GM23338 (cell line): ENCODE measurements at regions not wholly inside any gene's neighbourhood (a gene's known extent, or its start where the extent isn't known, plus 50 kb on each side); places are given as distances from the start of the nearest gene placed in this dataset.

Source experiments
- EZH2 ChIP-seq: fragments of 200-600 bp; sonication (generic); IDR thresholded peaks from one replicate; pipeline ENCODE4 v1.8.0; 2017; ENCODE audit warnings: antibody characterized with exemption, mild to moderate bottlenecking, low read depth; ENCODE audit not compliant: unreplicated experiment
- EZH2phosphoT487 ChIP-seq: fragments of 200-600 bp; sonication (generic); IDR thresholded peaks from one replicate; pipeline ENCODE4 v1.8.1; 2018; ENCODE audit warnings: antibody characterized with exemption; ENCODE audit not compliant: unreplicated experiment
- POLR2AphosphoS5 ChIP-seq: IDR thresholded peaks from 2 replicates; pipeline ENCODE4 v1.6.1; 2016; ENCODE audit warnings: antibody characterized with exemption, low read depth
- ZNF331 ChIP-seq: fragments of 250-450 bp; sonication (Bioruptor Pico); IDR thresholded peaks from 2 replicates; pipeline ENCODE4 v1.5.0; 2020; ENCODE audit warnings: low read depth, mild to moderate bottlenecking, moderate library complexity
- TF ChIP-seq, protein P1 (sequence below), 2 experiments: fragments of 200-600 bp in 1 of 2; sonication (generic) in 1 of 2; conservative IDR thresholded peaks; 2 replicates each; pipeline versions ENCODE4 v1.5.1 to v1.6.1; 2016 to 2017; ENCODE audit warnings: antibody characterized with exemption in 2 of 2, low read depth in 2 of 2, mild to moderate bottlenecking in 2 of 2, moderate library complexity in 1 of 2
- TF ChIP-seq, protein P2 (sequence below): IDR thresholded peaks from one replicate; pipeline ENCODE4 v1.6.1; 2018; ENCODE audit warnings: antibody characterized with exemption; ENCODE audit not compliant: unreplicated experiment

DNA sequence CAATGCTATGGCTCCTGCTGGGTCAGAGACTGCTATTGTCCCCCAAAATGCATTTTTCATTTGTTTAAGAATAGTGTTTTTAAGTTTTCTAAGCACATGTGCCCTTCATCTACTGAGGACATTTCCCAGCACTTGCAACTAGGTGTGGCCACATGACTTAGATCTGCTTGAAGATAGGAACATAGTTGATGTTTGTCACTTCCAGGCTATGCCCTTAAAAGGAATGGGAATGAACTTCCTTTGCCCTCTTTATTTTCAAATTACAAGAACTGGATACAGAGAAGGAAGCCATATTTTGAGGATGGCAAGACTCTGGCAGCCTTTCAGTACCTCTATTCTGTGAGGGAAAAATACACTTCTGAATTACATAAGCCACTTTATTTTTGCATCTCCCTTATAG is 203.0 kb upstream of the TFAP2D start:
- TF ChIP-seq, protein P1, sequence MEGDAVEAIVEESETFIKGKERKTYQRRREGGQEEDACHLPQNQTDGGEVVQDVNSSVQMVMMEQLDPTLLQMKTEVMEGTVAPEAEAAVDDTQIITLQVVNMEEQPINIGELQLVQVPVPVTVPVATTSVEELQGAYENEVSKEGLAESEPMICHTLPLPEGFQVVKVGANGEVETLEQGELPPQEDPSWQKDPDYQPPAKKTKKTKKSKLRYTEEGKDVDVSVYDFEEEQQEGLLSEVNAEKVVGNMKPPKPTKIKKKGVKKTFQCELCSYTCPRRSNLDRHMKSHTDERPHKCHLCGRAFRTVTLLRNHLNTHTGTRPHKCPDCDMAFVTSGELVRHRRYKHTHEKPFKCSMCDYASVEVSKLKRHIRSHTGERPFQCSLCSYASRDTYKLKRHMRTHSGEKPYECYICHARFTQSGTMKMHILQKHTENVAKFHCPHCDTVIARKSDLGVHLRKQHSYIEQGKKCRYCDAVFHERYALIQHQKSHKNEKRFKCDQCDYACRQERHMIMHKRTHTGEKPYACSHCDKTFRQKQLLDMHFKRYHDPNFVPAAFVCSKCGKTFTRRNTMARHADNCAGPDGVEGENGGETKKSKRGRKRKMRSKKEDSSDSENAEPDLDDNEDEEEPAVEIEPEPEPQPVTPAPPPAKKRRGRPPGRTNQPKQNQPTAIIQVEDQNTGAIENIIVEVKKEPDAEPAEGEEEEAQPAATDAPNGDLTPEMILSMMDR (conservative IDR thresholded peaks at IDR 0.05; ENCODE audit: low read depth in 2 of 2), result no peak
- TF ChIP-seq EZH2phosphoT487 (no peak), ZNF331 (CRISPR knock-in tag) (no peak), EZH2 (no peak), POLR2AphosphoS5 (no peak)
- TF ChIP-seq, protein P2, sequence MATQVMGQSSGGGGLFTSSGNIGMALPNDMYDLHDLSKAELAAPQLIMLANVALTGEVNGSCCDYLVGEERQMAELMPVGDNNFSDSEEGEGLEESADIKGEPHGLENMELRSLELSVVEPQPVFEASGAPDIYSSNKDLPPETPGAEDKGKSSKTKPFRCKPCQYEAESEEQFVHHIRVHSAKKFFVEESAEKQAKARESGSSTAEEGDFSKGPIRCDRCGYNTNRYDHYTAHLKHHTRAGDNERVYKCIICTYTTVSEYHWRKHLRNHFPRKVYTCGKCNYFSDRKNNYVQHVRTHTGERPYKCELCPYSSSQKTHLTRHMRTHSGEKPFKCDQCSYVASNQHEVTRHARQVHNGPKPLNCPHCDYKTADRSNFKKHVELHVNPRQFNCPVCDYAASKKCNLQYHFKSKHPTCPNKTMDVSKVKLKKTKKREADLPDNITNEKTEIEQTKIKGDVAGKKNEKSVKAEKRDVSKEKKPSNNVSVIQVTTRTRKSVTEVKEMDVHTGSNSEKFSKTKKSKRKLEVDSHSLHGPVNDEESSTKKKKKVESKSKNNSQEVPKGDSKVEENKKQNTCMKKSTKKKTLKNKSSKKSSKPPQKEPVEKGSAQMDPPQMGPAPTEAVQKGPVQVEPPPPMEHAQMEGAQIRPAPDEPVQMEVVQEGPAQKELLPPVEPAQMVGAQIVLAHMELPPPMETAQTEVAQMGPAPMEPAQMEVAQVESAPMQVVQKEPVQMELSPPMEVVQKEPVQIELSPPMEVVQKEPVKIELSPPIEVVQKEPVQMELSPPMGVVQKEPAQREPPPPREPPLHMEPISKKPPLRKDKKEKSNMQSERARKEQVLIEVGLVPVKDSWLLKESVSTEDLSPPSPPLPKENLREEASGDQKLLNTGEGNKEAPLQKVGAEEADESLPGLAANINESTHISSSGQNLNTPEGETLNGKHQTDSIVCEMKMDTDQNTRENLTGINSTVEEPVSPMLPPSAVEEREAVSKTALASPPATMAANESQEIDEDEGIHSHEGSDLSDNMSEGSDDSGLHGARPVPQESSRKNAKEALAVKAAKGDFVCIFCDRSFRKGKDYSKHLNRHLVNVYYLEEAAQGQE, result no peak
